ENCODE measurements at regions not wholly inside any gene's neighbourhood (a gene's known extent, or its start where the extent isn't known, plus 50 kb on each side); places are given as distances from the start of the nearest gene placed in this dataset.

DNA sequence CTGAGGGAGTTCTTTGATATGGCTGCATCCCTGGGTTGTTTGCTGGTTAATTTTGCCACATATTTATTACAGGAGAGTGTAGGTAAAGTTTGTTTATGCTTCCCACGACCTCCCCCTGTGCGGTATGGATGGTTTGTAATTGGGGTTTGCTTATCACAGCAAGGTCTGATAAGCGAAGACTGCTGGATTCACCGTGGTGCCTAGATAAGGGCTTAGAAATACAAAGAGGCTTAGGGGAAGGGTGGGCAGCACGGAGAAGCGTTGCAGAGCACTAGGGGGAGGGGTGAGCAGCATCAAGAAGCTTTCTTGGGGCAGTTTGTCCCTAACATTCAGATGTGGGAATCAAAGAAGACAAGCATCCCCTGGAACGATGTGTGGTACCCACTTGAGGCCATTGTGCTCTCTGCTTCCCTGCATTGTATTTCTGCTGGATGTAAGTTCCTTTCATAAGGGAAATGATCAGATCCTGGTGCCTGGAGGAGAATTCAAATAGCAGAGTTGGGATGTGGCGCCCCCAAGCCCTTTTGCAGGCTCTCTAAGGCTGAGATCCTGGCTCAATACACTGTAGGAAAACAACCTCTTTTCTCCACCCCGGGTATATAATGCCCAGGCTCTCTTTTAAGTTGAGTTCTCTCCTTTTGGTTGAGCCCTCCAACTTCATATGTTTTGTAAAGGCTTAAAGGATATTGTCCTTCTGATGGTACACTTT, 598.1 kb upstream of the ADGRL4 start:
- intact Hi-C loops (cut with micrococcal nuclease; ENCODE audit: unreplicated experiment), result no loop called here

More for the DNA sequence above, 598.1 kb upstream of the ADGRL4 start:
- H3K79me2 ChIP-seq (ENCODE audit: insufficient read depth, low read length), result no peaks in the 10 kb centered on the region
- H4K20me1 ChIP-seq (ENCODE audit: insufficient read depth, low read length), result no peaks in the 10 kb centered on the region
- no peaks in the 10 kb centered on the region for H3K27me3 ChIP-seq (ENCODE audit: control insufficient read depth in 1 of 2, insufficient read depth in 2 of 2, low read length in 2 of 2)
- H3K9me3 ChIP-seq (ENCODE audit: low read length), result peaks cover 64% of the 10 kb centered on the region
- no peaks in the 10 kb centered on the region for H3K4me1 ChIP-seq (ENCODE audit: insufficient read depth, low read length)
- FAIRE-seq (no peak), DNase-seq (ENCODE audit: low spot score) (no peak), ATAC-seq (no peak)
- in situ Hi-C loops (cut with HindIII; ENCODE audit: extremely low pct_ligation_motif_present, low pct_unique_long_range_greater_than_20kb), result no loop called here
- POLR2A ChIA-PET, result no interaction called here
- 14% methylated on average over 8 of the region's 9 CpGs for WGBS (ENCODE audit: low lambda C conversion rate)
- no peak overlapping the region for H3K27ac ChIP-seq (ENCODE audit: extremely low read length, insufficient read depth, low read length)
- TF ChIP-seq ZNF563 (CRISPR knock-in tag; IDR thresholded peaks at IDR 0.05) (no peak), ZNF550 (CRISPR knock-in tag; IDR thresholded peaks at IDR 0.05; ENCODE audit: borderline replicate concordance) (no peak), ISL2 (CRISPR knock-in tag; IDR thresholded peaks at IDR 0.05) (no peak), SATB2 (CRISPR knock-in tag; IDR thresholded peaks at IDR 0.05) (no peak), ARID2 (CRISPR knock-in tag; IDR thresholded peaks at IDR 0.05; ENCODE audit: borderline replicate concordance) (no peak), ZNF446 (CRISPR knock-in tag; IDR thresholded peaks at IDR 0.05) (no peak), ASH2L (IDR thresholded peaks at IDR 0.05; ENCODE audit: insufficient read length, low read depth, low read length) (no peak), ETV5 (CRISPR knock-in tag; IDR thresholded peaks at IDR 0.05; ENCODE audit: borderline replicate concordance) (no peak), STAG1 (CRISPR knock-in tag; IDR thresholded peaks at IDR 0.05) (no peak), TCF12 (IDR thresholded peaks at IDR 0.05) (no peak), TCF12 (CRISPR knock-in tag; IDR thresholded peaks at IDR 0.05) (no peak), ZNF34 (CRISPR knock-in tag; IDR thresholded peaks at IDR 0.05; ENCODE audit: borderline replicate concordance) (no peak)
- TF ChIP-seq, protein P1, sequence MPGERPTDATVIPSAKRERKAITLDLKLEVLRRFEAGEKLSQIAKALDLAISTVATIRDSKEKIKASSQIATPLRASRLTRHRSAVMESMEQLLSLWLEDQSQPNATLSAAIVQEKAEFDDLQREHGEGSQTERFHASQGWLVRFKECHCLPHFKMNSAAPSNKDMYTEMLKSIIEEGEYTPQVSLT (CRISPR knock-in tag; IDR thresholded peaks at IDR 0.05; ENCODE audit: borderline replicate concordance, low read depth), result no peak
- TF ChIP-seq, protein P2, sequence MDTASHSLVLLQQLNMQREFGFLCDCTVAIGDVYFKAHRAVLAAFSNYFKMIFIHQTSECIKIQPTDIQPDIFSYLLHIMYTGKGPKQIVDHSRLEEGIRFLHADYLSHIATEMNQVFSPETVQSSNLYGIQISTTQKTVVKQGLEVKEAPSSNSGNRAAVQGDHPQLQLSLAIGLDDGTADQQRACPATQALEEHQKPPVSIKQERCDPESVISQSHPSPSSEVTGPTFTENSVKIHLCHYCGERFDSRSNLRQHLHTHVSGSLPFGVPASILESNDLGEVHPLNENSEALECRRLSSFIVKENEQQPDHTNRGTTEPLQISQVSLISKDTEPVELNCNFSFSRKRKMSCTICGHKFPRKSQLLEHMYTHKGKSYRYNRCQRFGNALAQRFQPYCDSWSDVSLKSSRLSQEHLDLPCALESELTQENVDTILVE (CRISPR knock-in tag; IDR thresholded peaks at IDR 0.05), result no peak
- CTCF ChIA-PET (ENCODE audit: low intra/inter-chr PET ratio, low total read pairs), result no interaction called here
- H3K4me3 ChIP-seq (replicated peaks in 1 of 3; ENCODE audit: insufficient read depth in 1 of 3, low read depth in 2 of 3, low read length in 3 of 3), result no peak overlapping the region
- no peak overlapping the region for H3K4me2 ChIP-seq (ENCODE audit: low read depth, low read length)
- BruUV-seq (replicated peaks), result no TSS peak
- no peaks in the 10 kb centered on the region for H3K36me3 ChIP-seq (replicated peaks in 1 of 2; ENCODE audit: control insufficient read depth in 1 of 2, insufficient read depth in 2 of 2, low read length in 2 of 2)
- no peak overlapping the region for H3K9ac ChIP-seq (ENCODE audit: insufficient read depth, low read depth, low read length)
- no peak overlapping the region for H2AFZ ChIP-seq (ENCODE audit: low read length)

All from HepG2 (cell line).